Neuronal stem cell (in vitro differentiated cells): ENCODE measurements at regions not wholly inside any gene's neighbourhood (a gene's known extent, or its start where the extent isn't known, plus 50 kb on each side); places are given as distances from the start of the nearest gene placed in this dataset.

Source experiments
- DNase-seq: peaks from one replicate; pipeline ENCODE4 v3.0.0-alpha.2; 2013; ENCODE audit warnings: low spot score
- H2AFZ ChIP-seq: one replicate; pipeline ENCODE4 v1.6.1; 2013; ENCODE audit warnings: mild to moderate bottlenecking, low read length, inconsistent platforms
- H2AK5ac ChIP-seq: 2 replicates; pipeline ENCODE4 v1.6.1; 2013; ENCODE audit warnings: low read depth, mild to moderate bottlenecking, inconsistent platforms, low read length, moderate library complexity, mixed read lengths
- H2BK120ac ChIP-seq: 2 replicates; pipeline ENCODE4 v1.6.1; 2013; ENCODE audit warnings: low read depth, mild to moderate bottlenecking, inconsistent platforms, low read length, moderate library complexity, mixed read lengths
- H2BK12ac ChIP-seq: one replicate; pipeline ENCODE4 v1.6.1; 2013; ENCODE audit warnings: low read length, inconsistent platforms
- H2BK15ac ChIP-seq: 2 replicates; pipeline ENCODE4 v1.6.1; 2013; ENCODE audit warnings: mild to moderate bottlenecking, low read length, inconsistent platforms, mixed read lengths
- H2BK5ac ChIP-seq: one replicate; pipeline ENCODE4 v1.6.1; 2013; ENCODE audit warnings: inconsistent platforms, mild to moderate bottlenecking, low read length, moderate library complexity
- H3K14ac ChIP-seq: one replicate; pipeline ENCODE4 v1.6.1; 2013; ENCODE audit warnings: low read length, inconsistent platforms
- H3K18ac ChIP-seq: 2 replicates; pipeline ENCODE4 v1.6.1; 2013; ENCODE audit warnings: low read length, inconsistent platforms
- H3K23ac ChIP-seq: 2 replicates; pipeline ENCODE4 v1.6.1; 2013; ENCODE audit warnings: low read depth, mild to moderate bottlenecking, mixed read lengths, low read length, inconsistent platforms; ENCODE audit not compliant: poor library complexity
- H3K27ac ChIP-seq: replicated peaks from 3 replicates; pipeline ENCODE4 v1.5.1; 2013; ENCODE audit warnings: low read length, inconsistent platforms
- H3K27me3 ChIP-seq, 3 experiments: 2 replicates each; pipeline ENCODE4 v1.6.1; 2013; ENCODE audit warnings: low read length in 3 of 3, mild to moderate bottlenecking in 2 of 3, inconsistent platforms in 1 of 3, low read depth in 1 of 3, mixed read lengths in 1 of 3, moderate library complexity in 1 of 3; ENCODE audit not compliant: control insufficient read depth in 3 of 3, insufficient read depth in 3 of 3
- H3K36me3 ChIP-seq, 2 donors: replicated peaks in 1 of 2; 2 replicates each; pipeline ENCODE4 v1.6.1; 2013; ENCODE audit warnings: low read length in 2 of 2; ENCODE audit not compliant: control insufficient read depth in 2 of 2, insufficient read depth in 2 of 2
- H3K4ac ChIP-seq: 2 replicates; pipeline ENCODE4 v1.6.1; 2013; ENCODE audit warnings: inconsistent platforms, mild to moderate bottlenecking, low read length, moderate library complexity
- H3K4me1 ChIP-seq, 2 donors: 1 replicate in 1 of 2; 2 replicates in 1 of 2; pipeline ENCODE4 v1.6.1; 2013; ENCODE audit warnings: low read length in 2 of 2, low read depth in 1 of 2; ENCODE audit not compliant: control insufficient read depth in 2 of 2, insufficient read depth in 1 of 2
- H3K4me2 ChIP-seq: one replicate; pipeline ENCODE4 v1.6.1; 2013; ENCODE audit warnings: mild to moderate bottlenecking, low read length, inconsistent platforms; ENCODE audit not compliant: insufficient read depth, poor library complexity, severe bottlenecking
- H3K4me3 ChIP-seq, 2 donors: 2 replicates each; pipeline ENCODE4 v1.5.1; 2013; ENCODE audit warnings: low read length in 2 of 2, mild to moderate bottlenecking in 2 of 2, inconsistent platforms in 1 of 2, moderate library complexity in 1 of 2
- H3K79me1 ChIP-seq: one replicate; pipeline ENCODE4 v1.6.1; 2013; ENCODE audit warnings: low read depth, mild to moderate bottlenecking, inconsistent platforms, low read length, moderate library complexity
- H3K9ac ChIP-seq: one replicate; pipeline ENCODE4 v1.6.1; 2013; ENCODE audit warnings: mild to moderate bottlenecking, low read depth, low read length, inconsistent platforms; ENCODE audit not compliant: poor library complexity
- H3K9me3 ChIP-seq, 2 donors: replicated peaks in 1 of 2; 2 replicates each; pipeline versions ENCODE3 to v1.6.1; 2013; ENCODE audit warnings: low read length in 2 of 2, mild to moderate bottlenecking in 2 of 2, inconsistent platforms in 1 of 2, low read depth in 1 of 2, mixed read lengths in 1 of 2, moderate library complexity in 1 of 2; ENCODE audit not compliant: control insufficient read depth in 2 of 2, insufficient read depth in 1 of 2
- H4K8ac ChIP-seq: one replicate; pipeline ENCODE4 v1.6.1; 2013; ENCODE audit warnings: low read depth, mild to moderate bottlenecking, inconsistent platforms, low read length, moderate library complexity
- H4K91ac ChIP-seq: one replicate; pipeline ENCODE4 v1.6.1; 2013; ENCODE audit warnings: low read length, low read depth, mild to moderate bottlenecking, inconsistent platforms; ENCODE audit not compliant: poor library complexity
- WGBS, 2 donors: extraction: QIAGEN DNeasy Blood & Tissue Kit; methylation state at CpG; one replicate each; pipeline ENCODE4 v1.1.7; 2013; ENCODE audit warnings: missing lambda C conversion rate in 2 of 2, mixed read lengths in 1 of 2; ENCODE audit not compliant: insufficient read length in 2 of 2, insufficient replicate concordance in 1 of 2; ENCODE audit errors: extremely low coverage in 2 of 2; 5-methylcytosine and 5-hydroxymethylcytosine counted together

- Histone ChIP-seq H4K91ac (no peak overlapping the region), H3K4ac (no peak overlapping the region), H3K9me3 (no peaks in the 10 kb centered on the region), H3K27me3 (no peaks in the 10 kb centered on the region), H3K27ac (no peak overlapping the region), H2BK120ac (no peak overlapping the region), H2BK5ac (no peak overlapping the region), H3K9ac (no peak overlapping the region), H4K8ac (no peak overlapping the region), H3K4me3 (no peak overlapping the region), H3K18ac (no peak overlapping the region), H2BK15ac (no peak overlapping the region), H3K23ac (no peak overlapping the region), H2AFZ (peak overlapping the region; percentile 11), H2BK12ac (no peak overlapping the region), H3K79me1 (no peaks in the 10 kb centered on the region), H3K4me2 (no peak overlapping the region), H3K36me3 (no peaks in the 10 kb centered on the region), H3K14ac (no peak overlapping the region), H2AK5ac (no peak overlapping the region), H3K4me1 (no peaks in the 10 kb centered on the region)
- WGBS, 2 donors = no CpG with 5 or more reads among the region's 2 CpGs
- no peak for DNase-seq
These were observed 520.8 kb upstream of the KIRREL3 start for GRCh38 chr11:127521413-127521812.

- WGBS, 2 donors = no CpG with 5 or more reads among the region's 1 CpG
- H2BK12ac ChIP-seq = no peak overlapping the region
- H3K79me1 ChIP-seq = no peaks in the 10 kb centered on the region
- no peak overlapping the region for H3K9ac ChIP-seq
- H2AFZ ChIP-seq = no peak overlapping the region
- H3K4me2 ChIP-seq = no peak overlapping the region
- no peak overlapping the region for H2BK15ac ChIP-seq
- no peak overlapping the region for H3K18ac ChIP-seq
- no peak overlapping the region for H4K8ac ChIP-seq
- H3K27ac ChIP-seq = no peak overlapping the region
- no peak overlapping the region for H2BK120ac ChIP-seq
- DNase-seq = no peak
- H3K23ac ChIP-seq = no peak overlapping the region
- H4K91ac ChIP-seq = no peak overlapping the region
- no peaks in the 10 kb centered on the region for H3K27me3 ChIP-seq
- no peak overlapping the region for H3K14ac ChIP-seq
- no peak overlapping the region for H3K4ac ChIP-seq
- H3K36me3 ChIP-seq = no peaks in the 10 kb centered on the region
- H3K4me1 ChIP-seq = no peaks in the 10 kb centered on the region
- H3K9me3 ChIP-seq = no peaks in the 10 kb centered on the region
- H3K4me3 ChIP-seq = no peak overlapping the region
- H2BK5ac ChIP-seq = no peak overlapping the region
- no peak overlapping the region for H2AK5ac ChIP-seq
These were observed 507.3 kb upstream of the KIRREL3 start for GRCh38 chr11:127507851-127508250.

GRCh38 chr11:127506647-127507046 lies 506.1 kb upstream of the KIRREL3 start:
- no peaks in the 10 kb centered on the region for H3K9me3 ChIP-seq
- no peak overlapping the region for H3K18ac ChIP-seq
- no peak overlapping the region for H4K91ac ChIP-seq
- H2BK120ac ChIP-seq = no peak overlapping the region
- H3K79me1 ChIP-seq = no peaks in the 10 kb centered on the region
- no peak overlapping the region for H3K9ac ChIP-seq
- H3K4ac ChIP-seq = no peak overlapping the region
- H3K36me3 ChIP-seq = no peaks in the 10 kb centered on the region
- no peak for DNase-seq
- no peak overlapping the region for H2BK15ac ChIP-seq
- H3K4me2 ChIP-seq = no peak overlapping the region
- no peak overlapping the region for H3K14ac ChIP-seq
- H3K4me3 ChIP-seq = no peak overlapping the region
- no peaks in the 10 kb centered on the region for H3K27me3 ChIP-seq
- H4K8ac ChIP-seq = no peak overlapping the region
- no peak overlapping the region for H2BK12ac ChIP-seq
- no peaks in the 10 kb centered on the region for H3K4me1 ChIP-seq
- H2AK5ac ChIP-seq = no peak overlapping the region
- H3K27ac ChIP-seq = no peak overlapping the region
- H3K23ac ChIP-seq = no peak overlapping the region
- H2AFZ ChIP-seq = no peak overlapping the region
- no peak overlapping the region for H2BK5ac ChIP-seq

GRCh38 chr11:127506126-127506525 lies 505.6 kb upstream of the KIRREL3 start:
- H2BK15ac ChIP-seq = no peak overlapping the region
- H3K4me2 ChIP-seq = no peak overlapping the region
- H3K27ac ChIP-seq = no peak overlapping the region
- H3K36me3 ChIP-seq = no peaks in the 10 kb centered on the region
- DNase-seq = no peak
- WGBS, 2 donors = no CpG with 5 or more reads among the region's 2 CpGs
- H4K91ac ChIP-seq = no peak overlapping the region
- no peaks in the 10 kb centered on the region for H3K4me1 ChIP-seq
- H2AFZ ChIP-seq = no peak overlapping the region
- no peak overlapping the region for H3K9ac ChIP-seq
- H4K8ac ChIP-seq = no peak overlapping the region
- no peak overlapping the region for H3K18ac ChIP-seq
- H3K14ac ChIP-seq = no peak overlapping the region
- no peak overlapping the region for H3K4ac ChIP-seq
- no peak overlapping the region for H2BK12ac ChIP-seq
- H3K79me1 ChIP-seq = no peaks in the 10 kb centered on the region
- H2BK5ac ChIP-seq = no peak overlapping the region
- H3K9me3 ChIP-seq = no peaks in the 10 kb centered on the region
- H3K4me3 ChIP-seq = no peak overlapping the region
- no peak overlapping the region for H2AK5ac ChIP-seq
- H3K27me3 ChIP-seq = no peaks in the 10 kb centered on the region
- no peak overlapping the region for H3K23ac ChIP-seq
- H2BK120ac ChIP-seq = no peak overlapping the region
